Endothelial cell of hepatic sinusoid (primary cell): ENCODE measurements at regions not wholly inside any gene's neighbourhood (a gene's known extent, or its start where the extent isn't known, plus 50 kb on each side); places are given as distances from the start of the nearest gene placed in this dataset.
"Not testable (repeated sequence)": the region's sequence is repeated elsewhere in the genome, so short reads cannot be mapped to it uniquely, and the experiment has no call there.

ENCODE experiments used
- in situ Hi-C: cut with HindIII; loops from 2 replicates; pipeline ENCODE4 v1.10.0; 2017; ENCODE audit warnings: low sequenced_read_pairs

DNA sequence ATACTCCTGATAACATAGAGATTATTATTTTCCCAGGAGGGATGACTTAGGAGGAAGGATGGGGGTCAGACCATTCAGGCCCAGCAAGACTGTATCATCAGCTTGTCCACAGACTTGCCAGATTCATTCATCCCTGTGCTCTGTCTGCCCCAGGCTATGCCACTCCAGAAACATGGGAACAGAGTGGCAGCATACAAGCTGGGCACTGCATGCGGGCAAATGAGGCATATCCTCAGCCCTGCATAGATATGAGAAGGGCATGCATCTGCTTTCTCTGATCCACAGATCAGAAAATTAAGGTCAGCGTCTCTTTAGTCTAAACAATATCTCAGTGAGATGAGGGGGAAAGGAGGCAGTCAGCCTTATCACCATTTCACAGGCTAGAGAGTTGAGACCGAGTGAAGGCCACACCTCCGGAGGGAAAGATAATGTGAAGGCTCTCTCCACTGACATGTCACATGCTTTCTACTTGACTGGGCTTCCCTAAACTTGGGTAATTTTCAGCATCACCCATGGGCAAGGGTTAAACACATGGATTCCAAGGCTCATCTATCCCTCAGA lies 140.5 kb downstream of the TFAP2B start:
- in situ Hi-C loops: loop anchor here (10.0 kb wide), 1 partner anchor 74 kb away; no protein-coding TSS in a partner anchor

DNA sequence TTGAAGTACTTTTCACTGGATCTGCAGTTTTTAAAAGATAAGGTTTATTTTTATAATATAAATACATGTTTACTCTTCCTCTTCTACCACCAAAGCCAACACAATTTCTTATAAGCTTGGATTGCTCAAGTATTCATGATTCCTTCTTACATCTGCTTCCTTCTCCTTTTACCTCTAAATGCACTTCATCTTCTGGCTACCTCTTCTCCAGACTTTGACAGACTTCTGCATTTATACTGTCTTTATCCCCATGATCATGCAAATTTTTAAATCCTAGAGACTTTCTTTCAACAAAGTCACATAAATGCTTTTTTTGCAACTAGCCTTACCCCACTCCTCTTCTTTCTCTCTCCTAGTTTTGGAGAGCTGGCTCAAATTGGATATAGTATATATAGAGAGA lies 142.9 kb downstream of the TFAP2B start:
- in situ Hi-C loops: no loop called here

DNA sequence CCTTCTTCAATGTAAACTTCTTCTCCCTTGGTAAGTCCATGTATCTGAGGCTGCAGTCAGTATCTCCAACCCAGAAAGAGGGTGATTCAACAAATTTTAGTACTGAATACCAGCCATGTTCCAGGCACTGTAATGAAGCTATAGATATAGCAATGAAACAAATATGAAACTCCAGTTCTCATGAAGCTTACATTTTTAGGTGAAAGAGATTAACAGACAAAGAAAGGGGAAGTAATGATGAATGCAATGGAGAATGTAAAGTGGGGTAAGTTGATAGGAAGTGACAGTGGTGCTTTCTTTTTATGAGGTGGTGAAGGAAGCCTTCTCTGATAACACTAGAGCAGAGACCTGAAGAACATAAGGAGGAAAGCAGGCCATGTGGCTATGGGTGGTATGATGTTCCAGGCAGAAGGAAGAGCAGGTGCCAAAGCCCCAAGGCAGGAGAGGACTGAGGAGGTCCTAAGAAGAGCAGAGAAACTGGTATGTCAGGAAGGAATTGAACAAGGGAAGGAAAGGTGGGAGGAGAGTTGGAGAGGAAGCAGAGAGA lies 143.6 kb downstream of the TFAP2B start:
- in situ Hi-C loops: no loop called here

DNA sequence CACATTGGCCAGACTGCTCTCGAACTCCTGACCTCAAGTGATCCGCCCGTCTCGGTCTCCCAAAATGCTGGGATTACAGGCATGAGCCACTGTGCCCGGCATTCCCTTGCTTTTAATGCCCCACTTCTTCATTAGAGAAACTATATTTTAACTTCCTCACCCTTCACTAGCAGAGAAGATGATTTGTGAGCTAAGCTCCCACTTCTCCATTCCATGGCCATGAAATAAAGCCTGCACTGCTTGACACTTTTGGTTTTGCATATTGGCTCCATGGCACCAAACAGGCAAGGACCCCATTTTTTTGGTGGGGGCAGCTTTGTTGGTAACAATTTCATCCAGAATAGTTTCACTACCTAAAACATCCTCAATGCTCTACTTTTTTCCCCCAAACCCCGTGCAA lies 145.3 kb downstream of the TFAP2B start:
- in situ Hi-C loops: no loop called here

DNA sequence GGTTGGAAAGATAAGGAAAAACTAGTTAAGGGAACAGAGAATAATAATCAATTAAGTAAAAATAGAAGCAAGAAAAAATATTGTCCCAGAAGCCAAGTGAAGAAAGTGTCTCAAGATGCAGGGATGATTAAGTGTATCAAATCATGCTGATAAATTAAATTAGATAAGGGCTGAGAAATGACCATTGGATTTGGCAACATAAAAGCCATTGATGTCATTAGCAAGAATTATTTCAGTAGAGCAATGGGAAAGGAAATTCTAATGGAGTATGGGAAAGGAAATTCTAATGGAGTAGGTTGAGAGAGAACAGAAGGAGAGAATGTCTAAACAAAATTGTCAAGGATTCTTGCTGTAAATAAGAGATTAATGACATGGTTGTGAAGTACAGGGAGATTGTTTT lies 146.8 kb downstream of the TFAP2B start:
- in situ Hi-C loops: no loop called here

DNA sequence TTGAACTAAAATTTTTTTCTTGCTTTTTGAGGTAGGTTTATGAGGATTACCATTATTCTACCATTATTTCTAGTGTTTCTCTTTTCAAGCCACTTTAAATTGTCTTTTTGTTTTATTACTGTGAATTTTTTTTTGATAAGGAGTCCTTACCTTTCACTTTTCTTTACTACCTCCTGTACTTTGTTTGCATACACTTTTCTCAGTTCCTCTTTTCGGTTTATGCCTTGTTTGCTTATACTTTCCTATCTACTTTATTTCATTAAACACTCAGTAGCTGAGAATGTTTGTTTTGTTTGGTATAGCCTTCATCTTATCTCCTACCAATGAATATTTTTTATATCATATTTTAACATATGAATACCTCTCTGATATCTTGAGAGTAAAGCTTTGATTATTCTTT lies 147.9 kb downstream of the TFAP2B start:
- in situ Hi-C loops: no loop called here

DNA sequence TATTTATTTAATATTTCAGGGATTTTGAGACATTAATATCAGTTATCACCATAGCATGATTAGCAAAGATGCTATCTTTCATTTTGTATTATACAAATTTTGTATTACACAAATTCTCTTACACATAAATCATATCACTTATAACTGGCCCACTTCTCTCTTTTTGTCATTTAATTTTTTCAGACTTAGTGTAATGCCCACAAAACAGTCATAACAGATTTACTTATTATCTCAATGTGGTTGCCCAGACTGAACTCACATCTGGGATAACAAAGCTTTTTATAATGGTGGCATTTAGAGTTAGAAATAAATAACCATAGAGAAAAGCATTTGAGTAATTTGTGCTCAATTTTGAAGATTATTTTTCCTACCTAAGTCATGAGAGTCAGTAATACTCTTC lies 148.3 kb downstream of the TFAP2B start:
- in situ Hi-C loops: no loop called here

DNA sequence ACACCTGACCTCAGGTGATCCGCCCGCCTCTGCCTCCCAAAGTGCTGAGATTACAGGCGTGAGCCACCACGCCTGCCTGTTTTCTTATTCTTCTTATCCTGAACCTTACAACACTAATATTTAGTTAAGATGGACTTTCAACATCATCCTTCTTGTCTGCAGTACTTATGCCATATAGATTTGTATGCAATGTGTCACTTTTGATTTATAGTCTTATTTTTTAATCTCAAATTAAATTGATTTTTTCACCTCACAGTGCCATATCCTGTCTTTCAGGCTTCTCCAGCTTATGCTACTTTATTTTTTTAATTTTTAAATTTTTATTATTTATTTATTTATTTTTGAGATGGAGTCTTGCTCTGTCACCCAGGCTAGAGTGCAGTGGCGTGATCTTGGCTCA lies 149.6 kb downstream of the TFAP2B start:
- in situ Hi-C loops: not testable (repeated sequence)

DNA sequence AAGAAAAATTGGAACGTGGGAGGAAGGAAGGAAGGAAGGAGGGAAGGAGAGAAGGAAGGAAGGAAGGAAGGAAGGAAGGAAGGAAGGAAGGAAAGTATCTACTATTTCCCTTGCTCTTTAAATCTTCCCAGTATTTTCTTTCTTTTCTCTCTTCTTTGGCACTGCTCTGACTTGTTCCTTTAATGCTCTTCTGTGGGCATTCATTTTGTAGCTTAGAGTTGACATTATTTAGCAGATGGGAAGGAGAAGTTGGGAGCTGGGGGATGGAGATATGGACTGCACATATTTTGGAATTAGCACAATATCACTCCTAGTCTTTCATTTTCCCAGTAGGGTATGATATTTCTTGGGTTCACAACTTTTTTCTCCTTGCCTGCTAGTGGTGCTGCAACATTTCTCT lies 152.2 kb downstream of the TFAP2B start:
- in situ Hi-C loops: no loop called here

DNA sequence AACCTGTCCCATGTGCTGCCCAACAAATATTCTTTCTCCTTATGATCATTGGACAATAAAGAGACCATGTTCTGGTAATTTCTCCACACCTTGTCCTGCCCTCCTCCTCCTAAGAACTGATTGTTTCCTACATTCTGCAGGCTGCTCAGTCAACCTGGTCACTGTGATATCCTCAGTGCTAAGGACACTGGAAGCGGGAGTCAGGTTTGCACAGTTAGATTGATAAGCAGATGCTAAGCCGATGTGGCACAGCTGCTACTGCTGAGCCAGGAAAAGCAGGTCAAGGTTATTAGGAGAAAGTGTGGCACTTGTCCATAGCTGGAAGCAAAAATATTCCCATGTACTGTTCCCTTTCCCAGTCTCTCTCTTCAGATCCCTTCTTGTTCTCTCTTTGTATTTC lies 154.8 kb downstream of the TFAP2B start:
- in situ Hi-C loops: no loop called here

DNA sequence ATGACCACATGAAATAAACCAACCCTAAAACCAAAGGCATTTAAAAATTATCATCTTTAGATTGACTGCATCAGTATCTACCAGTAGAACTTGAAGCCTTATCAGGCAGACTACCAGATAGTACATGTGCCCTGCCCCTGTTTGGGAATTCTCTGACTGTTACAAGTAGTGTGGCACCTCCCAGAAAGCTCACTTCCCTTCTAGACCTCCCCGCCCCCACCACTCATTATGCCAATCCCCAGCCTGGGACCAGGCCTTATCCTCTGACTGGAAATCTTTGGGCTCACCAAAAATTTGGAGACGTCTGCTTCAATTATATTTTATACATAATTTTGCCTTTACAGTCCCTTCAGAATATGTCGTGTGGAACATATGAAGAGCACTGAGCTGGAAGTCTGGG lies 155.6 kb downstream of the TFAP2B start:
- in situ Hi-C loops: no loop called here

DNA sequence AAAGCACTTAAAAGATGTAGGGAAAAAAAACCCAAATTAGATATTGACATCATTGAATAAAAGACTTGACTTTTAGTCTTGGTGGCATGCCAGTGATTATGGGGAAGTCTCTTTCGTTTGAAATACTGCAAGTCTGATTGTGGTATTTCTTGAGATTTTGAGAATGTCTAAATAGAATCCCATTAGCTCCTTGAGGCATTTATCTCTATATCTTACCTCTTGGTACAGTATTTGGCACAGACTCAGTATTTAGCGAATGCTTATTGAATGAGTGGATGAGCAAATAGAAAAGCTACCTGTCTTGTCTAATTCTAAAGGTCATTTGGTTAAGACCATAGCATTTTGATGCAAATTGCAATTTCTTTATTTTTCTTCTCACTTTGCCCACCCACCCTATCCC lies 156.5 kb downstream of the TFAP2B start:
- in situ Hi-C loops: no loop called here

DNA sequence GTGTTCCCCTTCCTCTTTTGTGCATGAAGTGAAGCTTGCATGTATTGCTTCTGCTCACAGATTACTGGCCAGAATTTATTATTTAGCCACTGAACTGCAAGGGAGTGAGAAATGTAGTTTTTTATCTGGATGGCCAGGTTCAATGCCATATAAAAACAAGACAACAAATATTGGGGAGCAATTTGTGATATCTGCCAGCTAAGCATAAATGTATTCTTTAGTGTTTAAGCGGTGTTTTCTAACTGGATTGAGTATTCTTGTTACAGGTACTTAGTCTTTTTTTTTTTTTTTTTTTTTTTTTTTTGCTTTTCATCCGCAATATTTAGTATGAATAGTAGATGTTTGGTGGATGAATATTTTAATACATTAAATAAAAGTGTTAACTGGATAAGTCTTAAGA lies 158.2 kb downstream of the TFAP2B start:
- in situ Hi-C loops: no loop called here

DNA sequence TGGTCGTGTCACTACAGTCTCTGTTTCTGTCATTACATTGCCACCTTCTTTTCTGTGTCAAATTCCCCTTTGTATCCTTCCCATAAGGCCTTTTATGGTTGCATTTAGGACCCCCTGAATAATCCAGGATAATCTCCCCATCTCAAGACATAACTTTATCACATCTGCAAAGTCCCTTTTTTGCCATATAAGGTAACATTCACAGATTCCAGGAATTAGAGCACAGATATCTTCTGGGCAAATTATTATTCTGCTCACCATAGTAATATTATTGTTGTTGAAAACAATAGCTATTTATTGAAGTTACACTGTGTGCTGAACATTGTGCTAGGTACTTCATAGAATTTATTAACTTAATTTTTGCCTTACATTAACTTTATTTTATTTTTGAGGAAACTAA lies 159.1 kb downstream of the TFAP2B start:
- in situ Hi-C loops: no loop called here

DNA sequence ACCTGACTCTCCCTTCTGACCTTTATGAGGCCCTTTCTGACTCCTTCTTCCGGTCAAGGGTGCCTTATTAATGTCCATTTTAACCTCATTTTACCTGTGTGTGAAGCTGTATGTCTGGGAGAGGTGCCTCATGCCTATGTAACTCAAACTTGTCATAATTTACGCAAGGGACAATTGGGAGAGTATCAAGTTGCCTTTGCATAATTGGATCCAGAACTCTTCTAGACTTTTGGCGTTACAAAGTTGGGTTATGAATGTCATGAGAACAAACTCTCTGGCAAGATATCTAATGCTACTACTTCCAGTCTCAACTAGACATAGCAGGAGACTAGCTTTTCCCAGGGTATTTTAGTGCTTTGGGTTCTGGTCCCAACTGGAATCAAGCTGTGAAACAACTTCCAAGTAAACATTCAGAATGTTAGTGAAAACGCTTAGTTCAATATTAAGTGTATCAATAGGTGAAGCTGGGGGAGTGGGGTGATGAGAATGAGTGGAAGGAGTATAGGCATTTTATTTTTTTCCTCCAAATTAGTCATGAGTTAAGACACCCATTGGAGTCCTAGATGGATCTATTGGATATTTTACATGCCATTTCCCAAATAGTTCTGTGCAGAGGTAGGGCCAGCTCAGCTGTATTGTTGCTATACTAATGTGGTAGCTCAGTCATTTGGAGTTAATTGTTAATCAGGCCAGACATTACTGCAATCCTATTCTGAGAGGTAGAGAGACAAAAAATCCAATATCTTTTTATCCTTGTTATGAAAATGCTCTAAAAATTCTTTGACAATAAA lies 159.9 kb downstream of the TFAP2B start:
- in situ Hi-C loops: no loop called here

DNA sequence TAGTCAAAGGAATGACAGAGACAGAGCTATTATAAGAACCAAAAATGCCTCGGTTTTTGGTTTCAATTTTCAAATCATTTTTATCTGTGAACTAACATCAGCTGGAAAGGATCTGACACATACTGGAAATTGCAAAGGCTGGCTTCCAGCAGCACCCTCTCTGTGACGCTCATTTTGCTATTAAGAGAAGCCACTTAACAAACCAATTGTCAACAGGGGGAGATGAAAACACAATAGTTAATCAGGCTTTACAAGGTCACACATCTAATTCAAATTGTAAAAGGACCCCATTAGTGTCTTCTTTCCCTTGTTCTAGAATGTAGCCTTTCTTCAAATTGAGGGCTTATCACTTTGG lies 160.5 kb downstream of the TFAP2B start:
- in situ Hi-C loops: no loop called here

DNA sequence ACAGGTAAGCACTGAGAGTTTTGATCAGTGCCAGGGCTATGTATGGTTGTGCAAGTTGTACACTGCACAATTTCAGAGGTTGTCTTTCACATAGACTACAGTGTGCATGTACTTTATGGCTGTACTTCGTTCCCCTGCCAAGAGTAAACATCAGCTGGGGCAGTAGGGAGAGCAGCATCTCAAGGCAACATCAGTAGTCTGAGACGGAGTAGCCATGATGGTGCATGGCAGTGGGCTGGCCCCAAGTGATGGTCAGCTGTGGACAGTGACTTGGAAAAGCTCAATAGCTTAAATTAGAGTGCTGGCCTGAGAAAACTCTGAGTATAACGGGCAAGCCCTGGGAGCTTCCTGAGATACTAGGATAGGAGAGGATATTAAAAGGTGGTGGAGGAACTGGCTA lies 165.5 kb downstream of the TFAP2B start:
- in situ Hi-C loops: no loop called here

DNA sequence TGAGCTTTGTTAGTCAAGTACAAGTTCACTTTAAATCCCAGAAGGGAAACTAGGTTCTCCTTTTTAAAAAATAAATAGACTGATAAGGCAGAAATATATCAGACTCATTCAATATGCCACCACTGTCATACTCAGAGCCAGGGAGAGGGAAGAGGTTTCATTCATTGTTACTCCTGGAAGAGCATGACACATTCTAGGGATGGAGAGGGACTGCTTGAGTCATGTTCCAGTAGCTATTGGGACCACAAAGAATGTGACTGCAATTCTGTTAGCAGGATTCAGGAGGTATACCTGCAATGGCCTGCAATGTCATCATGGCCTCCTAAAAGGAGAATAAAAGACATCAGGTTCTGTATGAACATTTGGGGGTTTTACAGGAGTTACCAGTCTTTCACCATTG lies 167.6 kb downstream of the TFAP2B start:
- in situ Hi-C loops: no loop called here

DNA sequence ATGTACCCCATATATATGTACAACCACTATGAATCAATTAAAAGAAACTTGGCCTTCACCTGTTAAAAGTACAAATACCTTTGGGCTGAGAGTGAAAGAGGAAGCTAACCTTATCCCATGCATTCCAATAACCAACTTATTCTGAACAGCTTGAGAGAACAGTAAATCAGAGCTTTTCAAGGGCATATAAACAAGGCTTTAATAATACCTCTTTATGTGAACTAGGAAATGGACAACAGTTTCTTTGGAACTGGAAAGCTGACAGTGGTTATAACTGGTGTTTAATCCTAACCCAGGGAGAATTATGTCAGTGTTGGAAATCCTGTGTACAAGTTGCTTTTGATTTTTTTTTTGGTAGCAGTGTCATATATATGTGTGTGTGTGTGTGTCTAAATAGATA lies 170.5 kb downstream of the TFAP2B start:
- in situ Hi-C loops: no loop called here

DNA sequence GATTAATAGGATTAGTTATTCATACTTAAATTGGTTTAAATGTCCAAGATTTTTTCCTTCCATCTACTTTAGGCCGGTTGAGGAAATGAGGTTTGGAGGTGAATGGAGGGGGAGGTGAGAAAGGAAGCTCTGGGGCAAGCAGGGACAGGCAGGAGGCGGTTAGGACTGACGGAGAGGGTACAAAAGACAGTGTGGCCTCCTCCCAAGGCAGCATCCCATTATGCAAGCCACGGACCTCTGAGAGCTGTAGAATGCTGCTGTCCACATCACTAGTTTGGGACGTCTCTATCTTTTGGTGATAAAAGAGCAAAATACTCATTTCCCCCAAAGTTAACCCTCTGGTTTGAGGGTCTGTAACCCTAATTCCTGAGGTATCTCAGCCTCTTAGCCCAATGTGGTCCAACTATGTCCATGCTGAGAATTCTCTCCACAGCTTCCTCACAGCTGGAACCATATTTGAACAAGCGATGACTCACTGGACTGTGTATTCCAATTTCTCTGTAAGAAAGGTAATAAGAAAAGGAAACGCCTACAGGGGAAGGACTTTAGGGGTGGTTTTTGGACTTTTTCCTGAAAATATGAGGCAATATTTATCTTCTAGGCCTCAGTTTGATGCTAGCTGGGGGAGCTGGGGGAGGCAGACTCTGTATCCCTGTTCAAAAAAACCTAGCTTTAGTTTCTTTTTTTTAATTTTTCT lies 172.2 kb downstream of the TFAP2B start:
- in situ Hi-C loops: no loop called here

DNA sequence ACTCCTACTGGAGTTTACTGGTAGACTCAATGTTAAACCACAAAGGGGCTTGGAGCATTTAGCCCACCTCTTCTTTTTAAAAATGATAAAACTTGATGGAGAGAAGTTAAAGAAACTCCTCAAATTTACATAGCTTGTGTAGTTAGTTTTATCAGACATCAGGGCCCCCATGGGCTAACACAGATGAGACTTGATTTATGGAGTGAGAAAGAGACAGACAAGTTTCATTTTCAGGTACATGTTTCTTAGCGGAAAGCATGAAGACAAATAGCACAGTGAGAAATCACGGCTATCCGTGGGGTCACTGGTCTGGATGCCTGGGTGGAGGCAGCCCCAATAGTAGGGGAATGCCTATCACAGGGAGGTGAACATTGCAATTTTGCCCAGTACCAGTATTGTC lies 173.6 kb downstream of the TFAP2B start:
- in situ Hi-C loops: no loop called here
